Fibroblast of villous mesenchyme (primary cell): ENCODE measurements at regions not wholly inside any gene's neighbourhood (a gene's known extent, or its start where the extent isn't known, plus 50 kb on each side); places are given as distances from the start of the nearest gene placed in this dataset.
"Not testable (repeated sequence)": the region's sequence is repeated elsewhere in the genome, so short reads cannot be mapped to it uniquely, and the experiment has no call there.

Experiments
- DNase-seq: peaks from one replicate; pipeline ENCODE4 v3.0.0-alpha.2; 2010; ENCODE audit warnings: low read depth
- H3K4me3 ChIP-seq: 2 replicates; pipeline ENCODE4 v1.5.1; 2011; ENCODE audit warnings: low read depth, mild to moderate bottlenecking, low read length
- CTCF ChIP-seq: IDR thresholded peaks from 2 replicates; pipeline ENCODE4 v1.5.1; 2012; ENCODE audit warnings: low read depth, mild to moderate bottlenecking, low read length; ENCODE audit not compliant: insufficient read depth

GRCh38 chr15:58357529-58358476 is 74.0 kb upstream of the LIPC start:
- no peak for TF ChIP-seq CTCF
- DNase-seq: peak; percentile 79

GRCh38 chr15:58360421-58361090 is 71.2 kb upstream of the LIPC start:
- DNase-seq: peak; percentile 77
- H3K4me3 ChIP-seq: no peak overlapping the region

More at GRCh38 chr15:58357529-58358476, 74.0 kb upstream of the LIPC start:
- H3K4me3 ChIP-seq: no peak overlapping the region

GRCh38 chr15:58361273-58361759 is 70.5 kb upstream of the LIPC start:
- H3K4me3 ChIP-seq: peak overlapping the region; percentile 24
- peak; percentile 100 for DNase-seq
- no peak for TF ChIP-seq CTCF

More at GRCh38 chr15:58360421-58361090, 71.2 kb upstream of the LIPC start:
- no peak for TF ChIP-seq CTCF

GRCh38 chr15:58362262-58362922 is 69.4 kb upstream of the LIPC start:
- no peak overlapping the region for H3K4me3 ChIP-seq
- no peak for TF ChIP-seq CTCF
- DNase-seq: peak; percentile 42

GRCh38 chr15:58363118-58363517 is 68.7 kb upstream of the LIPC start:
- DNase-seq: not testable (repeated sequence)

GRCh38 chr15:58363673-58364072 is 68.1 kb upstream of the LIPC start:
- DNase-seq, H3K4me3 ChIP-seq: not testable (repeated sequence)

More at GRCh38 chr15:58363118-58363517, 68.7 kb upstream of the LIPC start:
- not testable (repeated sequence) for H3K4me3 ChIP-seq

- not testable (repeated sequence) for H3K4me3 ChIP-seq, DNase-seq
Observed at GRCh38 chr15:58365098-58365497, 66.7 kb upstream of the LIPC start.

GRCh38 chr15:58369261-58369701 is 62.5 kb upstream of the LIPC start:
- no peak for TF ChIP-seq CTCF
- DNase-seq: peak; percentile 87
- H3K4me3 ChIP-seq: peak overlapping the region; percentile 39
